Activated T-helper 1 cell treated with Interleukin-2 at 50 U/mL for 16 hours (primary cell): ENCODE measurements at regions not wholly inside any gene's neighbourhood (a gene's known extent, or its start where the extent isn't known, plus 50 kb on each side); places are given as distances from the start of the nearest gene placed in this dataset.
A peak's percentile ranks its signal among the peaks of the same experiment; 100 is the strongest.
"Not testable (repeated sequence)": the region's sequence is repeated elsewhere in the genome, so short reads cannot be mapped to it uniquely, and the experiment has no call there.

Source experiments
- DNase-seq: peaks from one replicate; pipeline ENCODE4 v3.0.0-alpha.2; 2020; ENCODE audit warnings: low read depth

- DNase-seq: no peak
Observed at GRCh38 chr20:53856300-53857295, 213.8 kb downstream of the BCAS1 start.

GRCh38 chr20:53855733-53856132 lies 214.7 kb downstream of the BCAS1 start:
- DNase-seq: no peak

- DNase-seq: not testable (repeated sequence)
Observed at GRCh38 chr20:53854609-53854926, 215.8 kb downstream of the BCAS1 start.

- no peak for DNase-seq
Observed at GRCh38 chr20:53853111-53853713, 217.2 kb downstream of the BCAS1 start.

GRCh38 chr20:53852691-53853090 lies 217.7 kb downstream of the BCAS1 start:
- no peak for DNase-seq

GRCh38 chr20:53852014-53852413 lies 218.4 kb downstream of the BCAS1 start:
- DNase-seq: no peak

GRCh38 chr20:53850319-53850718 lies 220.1 kb downstream of the BCAS1 start:
- no peak for DNase-seq

GRCh38 chr20:53849471-53850059 lies 220.8 kb downstream of the BCAS1 start:
- no peak for DNase-seq

- no peak for DNase-seq
Observed at GRCh38 chr20:53848304-53848703, 222.1 kb downstream of the BCAS1 start.

- DNase-seq: no peak
Observed at GRCh38 chr20:53847837-53848170, 222.6 kb downstream of the BCAS1 start.

GRCh38 chr20:53847139-53847836 lies 223.1 kb downstream of the BCAS1 start:
- no peak for DNase-seq

- DNase-seq: no peak
Observed at GRCh38 chr20:53846640-53847039, 223.8 kb downstream of the BCAS1 start.

- no peak for DNase-seq
Observed at GRCh38 chr20:53845980-53846379, 224.4 kb downstream of the BCAS1 start.

GRCh38 chr20:53844259-53844658 lies 226.1 kb downstream of the BCAS1 start:
- no peak for DNase-seq

GRCh38 chr20:53843645-53844044 lies 226.7 kb downstream of the BCAS1 start:
- DNase-seq: no peak

- no peak for DNase-seq
Observed at GRCh38 chr20:53842301-53843099, 227.9 kb downstream of the BCAS1 start.

- no peak for DNase-seq
Observed at GRCh38 chr20:53841741-53842140, 228.7 kb downstream of the BCAS1 start.

GRCh38 chr20:53840532-53840931 lies 229.9 kb downstream of the BCAS1 start:
- DNase-seq: no peak

- peak; percentile 46 for DNase-seq
Observed at GRCh38 chr20:53839423-53840176, 230.8 kb downstream of the BCAS1 start.

GRCh38 chr20:53838311-53838868 lies 232.0 kb downstream of the BCAS1 start:
- no peak for DNase-seq
